Transverse colon (tissue), 4 donors: ENCODE measurements at regions not wholly inside any gene's neighbourhood (a gene's known extent, or its start where the extent isn't known, plus 50 kb on each side); places are given as distances from the start of the nearest gene placed in this dataset.
A peak's percentile ranks its signal among the peaks of the same experiment; 100 is the strongest.

ENCODE experiments used
- DNase-seq: peaks from one replicate; pipeline ENCODE4 v3.0.0-alpha.2; 2019
- H3K27ac ChIP-seq, 4 donors: fragments of 200-600 bp; sonication (generic); 2 replicates each; pipeline ENCODE4 v1.5.1; 2016 to 2018; ENCODE audit warnings: inconsistent platforms in 4 of 4
- H3K27me3 ChIP-seq: fragments of 200-600 bp; sonication (generic); 2 replicates; pipeline ENCODE4 v1.5.1; 2017; ENCODE audit warnings: inconsistent platforms
- H3K36me3 ChIP-seq, 4 donors: fragments of 200-600 bp; sonication (generic); 2 replicates each; pipeline ENCODE4 v1.5.1; 2017 to 2019; ENCODE audit warnings: inconsistent platforms in 4 of 4
- H3K4me1 ChIP-seq, 4 donors: fragments of 200-600 bp; sonication (generic); 2 replicates each; pipeline ENCODE4 v1.5.1; 2017 to 2020; ENCODE audit warnings: inconsistent platforms in 4 of 4
- H3K4me3 ChIP-seq, 4 donors: fragments of 200-600 bp; sonication (generic); 1 replicate in 1 of 4; 2 replicates in 3 of 4; pipeline versions ENCODE4 v1.5.1 to v1.6.1; 2017 to 2019; ENCODE audit warnings: inconsistent platforms in 4 of 4
- H3K9me3 ChIP-seq, 2 donors: fragments of 200-600 bp; sonication (generic); 2 replicates each; pipeline ENCODE4 v1.5.1; 2017 to 2019; ENCODE audit warnings: inconsistent platforms in 2 of 2
- CTCF ChIP-seq, 5 experiments: fragments of 200-600 bp in 3 of 5; fragments of 450-650 bp in 2 of 5; sonication (generic) in 3 of 5; IDR thresholded peaks; 1 replicate in 2 of 5; 2 replicates in 3 of 5; pipeline ENCODE4 v1.5.1; 2016 to 2017; ENCODE audit warnings: antibody characterized with exemption in 5 of 5, inconsistent platforms in 3 of 5, mild to moderate bottlenecking in 2 of 5, moderate library complexity in 1 of 5
- EP300 ChIP-seq: sonication (generic); formaldehyde crosslinking; IDR thresholded peaks from one replicate; pipeline ENCODE4 v1.6.1; 2017; ENCODE audit warnings: antibody characterized with exemption, low read depth
- POLR2A ChIP-seq: fragments of 450-650 bp; IDR thresholded peaks from one replicate; pipeline ENCODE4 v1.6.1; 2016; ENCODE audit warnings: antibody characterized with exemption, mild to moderate bottlenecking, moderate library complexity
- POLR2AphosphoS5 ChIP-seq, 3 donors: sonication (generic); formaldehyde crosslinking; IDR thresholded peaks; one replicate each; pipeline ENCODE4 v1.6.1; 2016; ENCODE audit warnings: antibody characterized with exemption in 3 of 3
- WGBS, 2 donors: methylation state at CpG; one replicate each; pipeline ENCODE4 v1.1.5; 2018; ENCODE audit warnings: low coverage in 1 of 2; 5-methylcytosine and 5-hydroxymethylcytosine counted together
- in situ Hi-C, 4 donors: fragments of 200-750 bp; cut with MboI; loops; one replicate each; pipeline versions ENCODE4 v1.15.0 to v1.15.1; 2017; ENCODE audit warnings: low sequenced_read_pairs in 3 of 4, low pct_ligation_motif_present in 1 of 4, low pct_unique_long_range_greater_than_20kb in 1 of 4
- intact Hi-C: fragments of 100-400 bp; cut with DNase I; formaldehyde crosslinking; loops from one replicate; pipeline ENCODE4 v1.15.1; 2023; ENCODE audit warnings: low total_unique reads

GRCh38 chr4:105061731-105062130 lies 84.9 kb upstream of the TET2 start:
- H3K9me3 ChIP-seq = no peaks in the 10 kb centered on the region
- no peak for TF ChIP-seq CTCF (IDR thresholded peaks at IDR 0.05)
- TF ChIP-seq EP300 = no peak
- no peaks in the 10 kb centered on the region for H3K36me3 ChIP-seq
- 47 to 86% methylated on average over 1 of the region's 1 CpG for WGBS, 2 donors
- H3K4me1 ChIP-seq = peaks cover 0 to 9% (median 0%) of the 10 kb centered on the region in 4 donors
- H3K27me3 ChIP-seq = no peaks in the 10 kb centered on the region
- in situ Hi-C loops (loop anchor here in 1 of 4 donors (25.0 kb wide), 1 partner anchor 1099 kb away; no protein-coding TSS in a partner anchor), intact Hi-C loops (no loop called here)
- H3K27ac ChIP-seq = peak overlapping the region in 1 of 4 donors; percentile 32
- DNase-seq = no peak
- no peak overlapping the region for H3K4me3 ChIP-seq

- no peaks in the 10 kb centered on the region for H3K27me3 ChIP-seq
- in situ Hi-C loops = loop anchor here in 1 of 4 donors (25.0 kb wide), 1 partner anchor 1104 kb away; no protein-coding TSS in a partner anchor
- intact Hi-C loops = no loop called here
Observed at GRCh38 chr4:105066401-105066800, 80.3 kb upstream of the TET2 start.

GRCh38 chr4:105067431-105067830 lies 79.2 kb upstream of the TET2 start:
- Histone ChIP-seq H3K9me3 (no peaks in the 10 kb centered on the region), H3K27me3 (no peaks in the 10 kb centered on the region), H3K4me3 (no peak overlapping the region), H3K4me1 (no peaks in the 10 kb centered on the region), H3K36me3 (no peaks in the 10 kb centered on the region), H3K27ac (no peak overlapping the region)
- in situ Hi-C loops (loop anchor here in 1 of 4 donors (25.0 kb wide), 1 partner anchor 1105 kb away; no protein-coding TSS in a partner anchor), intact Hi-C loops (no loop called here)
- no peak for DNase-seq
- no peak for TF ChIP-seq POLR2A
- no peak for TF ChIP-seq POLR2AphosphoS5 (IDR thresholded peaks at IDR 0.05)
- TF ChIP-seq EP300 = no peak
- TF ChIP-seq CTCF (IDR thresholded peaks at IDR 0.05) = no peak
- WGBS, 2 donors = 84 to 86% methylated on average over 1 to 2 of the region's 2 CpGs

More at GRCh38 chr4:105066401-105066800, 80.3 kb upstream of the TET2 start:
- DNase-seq = no peak
- Histone ChIP-seq H3K27ac (no peak overlapping the region), H3K4me3 (no peak overlapping the region), H3K36me3 (no peaks in the 10 kb centered on the region), H3K4me1 (peaks cover 0 to 5% (median 0%) of the 10 kb centered on the region in 4 donors), H3K9me3 (no peaks in the 10 kb centered on the region)
- TF ChIP-seq EP300 (no peak), CTCF (IDR thresholded peaks at IDR 0.05) (no peak), POLR2A (no peak), POLR2AphosphoS5 (IDR thresholded peaks at IDR 0.05) (no peak)

GRCh38 chr4:105067946-105068345 lies 78.7 kb upstream of the TET2 start:
- H3K4me3 ChIP-seq = no peak overlapping the region
- no peaks in the 10 kb centered on the region for H3K27me3 ChIP-seq
- no peak for TF ChIP-seq POLR2A
- TF ChIP-seq POLR2AphosphoS5 (IDR thresholded peaks at IDR 0.05) = no peak
- no peak for TF ChIP-seq CTCF (IDR thresholded peaks at IDR 0.05)
- no peak for TF ChIP-seq EP300
- H3K4me1 ChIP-seq = no peaks in the 10 kb centered on the region
- 79 to 85% methylated on average over 4 of the region's 4 CpGs for WGBS, 2 donors
- no peaks in the 10 kb centered on the region for H3K9me3 ChIP-seq
- in situ Hi-C loops = loop anchor here in 1 of 4 donors (25.0 kb wide), 1 partner anchor 1106 kb away; no protein-coding TSS in a partner anchor
- no peaks in the 10 kb centered on the region for H3K36me3 ChIP-seq
- no peak overlapping the region for H3K27ac ChIP-seq
- no peak for DNase-seq
- intact Hi-C loops = no loop called here
